Stimulated activated CD8-positive, alpha-beta memory T cell treated with anti-CD3 and anti-CD28 coated beads, Interleukin-15, amount 100 ng/mL, for 48 hours (primary cell): ENCODE measurements at regions not wholly inside any gene's neighbourhood (a gene's known extent, or its start where the extent isn't known, plus 50 kb on each side); places are given as distances from the start of the nearest gene placed in this dataset.

Experiments
- DNase-seq, 2 donors: peaks; one replicate each; pipeline ENCODE4 v3.0.0-alpha.2; 2020; ENCODE audit warnings: low read depth in 2 of 2

DNA sequence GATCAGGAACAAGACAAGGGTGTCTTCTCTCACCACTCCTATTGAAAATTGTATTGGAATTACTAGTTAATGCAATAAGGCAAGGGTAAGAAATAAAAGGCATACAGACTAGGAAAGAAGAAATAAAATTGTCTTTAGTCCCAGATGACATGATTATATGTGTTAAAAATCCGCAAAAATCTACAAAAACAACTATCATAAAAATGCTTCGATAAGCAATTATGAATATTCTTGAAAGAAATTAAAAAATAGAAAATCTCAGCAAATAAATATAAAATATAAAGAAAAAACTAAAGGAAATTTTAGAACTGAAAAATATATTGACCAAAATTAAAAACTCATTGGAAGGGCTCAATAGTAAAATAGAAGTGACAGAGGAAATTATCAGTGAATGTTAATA, 243.3 kb downstream of the ZNF674 start:
- DNase-seq: no peak

DNA sequence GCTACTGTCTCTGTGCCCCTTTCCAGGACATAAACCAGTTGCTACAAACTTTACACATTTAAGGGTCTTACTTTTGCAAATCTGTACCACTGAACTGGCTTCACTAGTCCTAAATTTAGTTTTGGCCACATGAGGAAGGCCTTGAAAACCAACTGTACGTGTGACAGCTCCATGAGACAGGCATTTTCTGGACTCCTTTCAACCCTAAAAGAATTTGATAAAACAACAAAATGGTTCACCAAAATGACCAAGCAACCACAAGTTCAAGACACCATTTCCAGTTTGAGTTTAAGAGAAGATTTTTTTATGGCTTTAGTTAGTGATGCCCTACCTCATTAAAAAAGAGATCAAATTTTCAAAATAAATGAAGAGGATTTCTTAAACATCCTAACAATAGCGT, 246.4 kb downstream of the ZNF674 start:
- DNase-seq: no peak

DNA sequence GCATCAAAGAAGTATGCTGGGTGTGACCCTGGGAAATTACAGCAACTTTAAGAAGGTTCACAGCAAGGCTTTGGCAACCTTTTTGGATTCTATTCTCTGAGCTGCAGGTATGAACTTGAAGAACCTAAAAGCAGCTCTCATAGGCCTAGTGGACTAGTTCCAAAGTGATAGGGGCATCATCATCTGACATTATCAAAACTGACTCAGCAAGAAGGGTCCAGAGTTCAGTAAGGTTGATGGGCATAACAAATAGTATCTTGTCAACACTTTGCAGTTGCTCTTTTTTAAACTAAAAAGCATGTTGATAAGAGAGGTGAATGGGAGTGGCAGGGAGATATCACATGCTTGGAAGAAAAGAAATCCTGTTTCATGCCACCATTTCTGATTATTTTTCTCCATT, 249.3 kb downstream of the ZNF674 start:
- no peak for DNase-seq

DNA sequence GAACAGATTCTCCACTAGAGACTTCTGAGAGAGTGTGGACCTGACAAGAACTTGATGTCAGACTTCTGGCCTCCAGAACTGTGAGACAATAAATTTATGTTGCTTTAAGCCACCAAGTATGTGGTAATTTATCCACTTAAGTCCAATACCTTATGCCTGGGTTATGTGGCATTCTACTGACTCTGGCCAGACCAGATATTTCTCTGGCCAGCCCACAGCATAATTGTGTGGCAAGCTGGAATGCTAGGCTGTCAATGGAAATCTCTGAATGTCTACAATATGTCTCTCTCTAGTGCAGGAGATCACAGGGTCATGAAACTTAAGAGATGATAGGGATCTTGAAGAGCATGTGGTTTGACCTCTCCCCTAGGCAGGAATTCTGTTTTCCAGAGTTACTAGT, 251.0 kb downstream of the ZNF674 start:
- no peak for DNase-seq

DNA sequence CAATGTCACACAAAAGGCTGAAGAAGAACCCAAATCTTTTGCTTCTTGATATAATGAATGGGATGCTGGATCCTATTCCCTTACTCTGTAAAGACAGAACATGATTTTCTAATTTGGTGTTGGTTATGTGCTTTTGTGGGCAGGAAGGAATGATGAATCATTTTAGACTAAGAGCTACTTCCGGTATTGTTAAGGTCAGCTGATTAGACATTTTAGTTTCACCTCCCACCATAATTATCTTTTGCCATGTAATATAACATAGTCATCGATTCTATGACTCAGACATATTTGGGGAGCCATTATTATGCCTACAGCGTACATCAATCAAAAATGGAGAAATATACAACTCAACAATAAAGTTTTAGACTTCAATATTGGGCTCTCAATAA, 265.3 kb downstream of the ZNF674 start:
- DNase-seq: no peak

DNA sequence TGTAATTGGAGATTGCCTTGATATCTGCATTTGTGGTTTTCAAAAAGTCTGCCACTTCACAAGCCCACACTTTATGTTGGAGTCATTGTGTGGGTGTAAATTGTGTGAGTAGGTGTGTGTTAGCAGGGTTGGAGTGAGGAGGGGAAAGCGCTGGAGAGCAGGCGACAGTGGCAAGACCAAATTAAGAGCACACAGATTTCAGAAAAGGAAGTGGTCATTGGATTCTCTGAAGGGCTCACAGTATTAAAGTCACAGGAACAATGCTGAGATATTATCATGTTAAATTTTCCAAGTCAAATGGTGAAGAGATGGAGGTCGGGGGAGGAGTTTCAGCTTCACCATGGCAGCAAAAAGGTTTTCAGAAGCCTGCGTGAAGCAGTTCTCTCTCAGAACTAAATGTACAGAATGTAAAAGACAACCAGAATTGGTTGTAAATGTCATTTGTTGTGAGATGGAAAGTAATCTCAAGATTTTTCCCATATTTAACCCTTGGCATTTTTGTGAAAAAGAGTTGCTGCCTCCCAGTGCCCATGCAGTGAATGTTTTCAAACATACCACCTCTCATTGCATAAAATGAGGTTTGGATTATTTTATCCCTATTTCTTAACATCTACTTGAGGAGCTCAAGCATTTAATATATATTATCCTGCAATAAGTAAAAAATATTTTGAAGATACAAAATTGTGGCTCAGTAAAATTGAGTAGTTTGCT, 265.9 kb downstream of the ZNF674 start:
- no peak for DNase-seq

DNA sequence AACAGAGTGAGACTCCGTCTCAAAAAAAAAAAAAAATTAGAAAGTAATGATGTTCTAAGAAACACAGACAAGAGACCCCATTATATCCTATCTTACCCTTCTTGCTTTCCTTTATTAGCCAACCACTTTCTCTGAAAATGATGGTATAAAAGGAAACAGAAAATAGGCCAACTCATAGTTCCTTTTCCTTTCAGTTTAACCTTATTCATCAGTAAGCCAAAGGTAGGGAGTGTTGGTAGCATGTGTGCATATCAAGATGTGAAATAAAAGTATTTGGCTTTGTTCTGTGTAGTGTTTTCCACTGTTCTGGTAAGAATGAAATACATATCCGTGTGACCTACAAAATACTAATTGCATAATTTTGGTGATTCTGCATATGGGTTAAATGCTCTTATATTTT, 266.6 kb downstream of the ZNF674 start:
- DNase-seq: no peak

DNA sequence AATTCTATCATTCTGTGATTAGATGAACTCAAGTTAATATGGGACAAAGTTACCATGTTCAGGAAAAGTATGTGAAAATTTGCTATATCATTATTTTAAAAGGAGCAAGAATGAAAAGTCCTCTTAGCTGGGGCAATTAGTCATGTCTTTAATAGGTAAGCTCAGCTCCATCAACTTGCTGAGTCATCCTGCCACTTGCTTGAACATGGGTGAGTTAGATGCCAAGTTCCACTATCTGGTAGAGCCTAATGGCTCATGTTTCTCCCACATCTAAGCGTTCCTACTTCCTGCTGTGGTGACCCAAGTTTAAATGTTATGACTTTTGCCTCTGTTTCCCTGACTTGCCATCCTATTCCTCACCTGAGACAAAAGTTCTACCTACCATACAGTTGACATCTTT, 276.8 kb downstream of the ZNF674 start:
- no peak for DNase-seq

DNA sequence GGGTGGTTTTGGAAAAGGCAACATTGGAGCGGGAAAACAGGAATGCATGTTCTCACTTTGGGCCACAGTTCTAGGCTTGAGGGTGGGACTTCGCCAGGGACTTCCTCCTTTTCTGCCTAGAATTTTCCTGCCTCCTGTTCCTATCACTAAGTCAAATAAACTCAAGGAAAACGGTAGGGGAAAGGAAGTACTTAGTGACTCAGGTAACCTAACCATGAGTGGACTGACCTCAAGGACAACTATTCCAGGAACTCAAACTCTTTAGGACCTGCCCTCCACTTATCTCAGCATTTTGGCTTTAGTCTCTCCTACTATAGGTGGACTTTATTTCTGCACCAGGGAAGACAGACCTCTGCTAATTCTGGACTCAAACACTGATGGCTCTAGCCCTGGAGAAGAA, 281.7 kb downstream of the ZNF674 start:
- DNase-seq: no peak

DNA sequence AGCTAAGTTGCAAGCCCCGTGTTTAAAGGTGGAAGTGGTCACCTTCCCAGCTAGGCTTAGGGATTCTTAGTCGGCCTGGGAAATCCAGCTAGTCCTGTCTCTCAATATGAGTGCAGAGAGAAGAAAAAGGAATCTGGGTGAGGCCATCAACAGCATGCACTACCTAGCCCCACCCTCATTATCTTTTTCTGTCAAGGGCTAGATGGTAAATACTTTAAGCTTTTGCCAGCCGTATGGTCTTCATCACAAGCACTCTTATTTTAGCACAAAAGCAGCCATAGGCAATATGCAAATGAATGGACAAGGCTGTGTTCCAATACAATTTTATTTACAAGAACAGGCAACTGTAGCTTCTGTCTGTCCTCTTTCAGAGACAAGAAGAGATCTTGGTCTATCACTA, 282.9 kb downstream of the ZNF674 start:
- no peak for DNase-seq

DNA sequence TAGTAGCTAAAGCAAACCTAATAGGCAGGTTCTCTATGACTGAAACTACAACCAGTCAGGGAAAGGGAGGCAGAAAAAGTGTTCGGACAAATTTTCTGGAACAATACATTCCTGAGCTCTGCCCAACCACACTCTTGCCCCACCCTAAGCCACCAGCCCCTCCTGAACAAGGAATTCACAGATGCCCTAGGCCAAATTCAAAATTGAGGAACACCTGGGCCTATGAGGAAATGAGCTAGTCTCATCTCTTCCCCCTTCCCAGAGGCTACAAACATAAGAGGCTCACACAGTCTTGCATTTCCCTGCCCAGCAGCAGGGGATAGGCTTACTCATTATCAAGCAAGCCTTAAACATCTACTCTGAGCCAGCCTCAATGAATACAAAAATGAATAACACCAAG, 284.7 kb downstream of the ZNF674 start:
- no peak for DNase-seq

DNA sequence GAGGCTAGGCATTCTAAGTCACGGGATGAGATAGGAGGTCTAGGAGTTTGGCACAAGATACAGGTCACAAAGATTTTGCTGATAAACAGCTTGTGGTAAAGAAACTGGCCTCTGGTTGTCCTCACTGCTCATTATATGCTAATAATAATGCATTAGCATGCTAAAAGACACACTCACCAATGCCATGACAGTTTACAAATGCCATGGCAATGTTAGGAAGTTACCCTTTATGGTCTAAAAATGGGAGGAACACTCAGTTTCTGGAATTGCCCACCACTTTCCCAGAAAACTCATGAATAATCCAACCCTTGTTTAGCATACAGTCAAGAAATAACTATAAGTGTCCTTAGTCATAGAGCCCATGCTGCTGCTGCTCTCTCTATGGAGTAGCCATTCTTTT, 286.9 kb downstream of the ZNF674 start:
- no peak for DNase-seq

DNA sequence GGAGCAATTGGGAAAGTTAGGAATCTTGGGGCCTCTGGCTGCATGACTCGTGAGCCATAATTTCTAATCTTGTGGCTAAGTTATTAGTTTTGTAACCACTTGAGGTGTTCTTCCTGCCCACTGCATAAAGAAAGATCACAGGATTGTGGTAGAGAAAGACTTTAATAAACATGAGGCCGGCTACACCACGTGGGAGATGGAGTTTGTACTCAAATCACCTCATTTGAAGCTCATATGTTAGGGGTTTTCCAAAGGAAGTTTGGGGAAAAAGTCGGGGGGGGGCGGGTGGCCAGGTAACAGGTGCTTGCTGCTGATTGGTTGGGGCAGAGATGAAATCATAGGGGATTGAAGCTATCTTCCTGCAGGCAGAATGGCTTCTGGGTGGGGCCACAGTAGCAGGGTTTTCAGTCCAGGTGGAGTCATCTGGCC, 287.8 kb downstream of the ZNF674 start:
- DNase-seq: no peak

DNA sequence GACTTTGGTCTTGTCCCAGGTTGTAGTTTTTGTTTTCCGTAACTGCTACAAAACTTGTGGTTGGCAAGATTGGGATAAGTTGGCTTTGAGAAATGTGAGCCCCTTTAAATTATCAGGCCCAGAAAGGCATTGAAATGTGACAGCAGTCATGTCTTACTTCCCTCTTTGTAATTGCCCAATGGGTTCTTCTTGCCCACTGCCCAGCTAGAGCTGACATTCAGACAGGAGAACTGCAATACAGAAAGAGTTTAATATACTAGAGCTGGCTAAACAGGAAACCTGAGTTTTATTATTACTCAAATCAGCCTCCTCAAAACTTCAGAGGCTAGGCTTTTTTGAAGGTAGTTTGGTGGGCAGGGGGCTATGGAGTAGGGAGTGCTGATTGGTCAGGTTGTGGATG, 288.3 kb downstream of the ZNF674 start:
- DNase-seq: no peak

DNA sequence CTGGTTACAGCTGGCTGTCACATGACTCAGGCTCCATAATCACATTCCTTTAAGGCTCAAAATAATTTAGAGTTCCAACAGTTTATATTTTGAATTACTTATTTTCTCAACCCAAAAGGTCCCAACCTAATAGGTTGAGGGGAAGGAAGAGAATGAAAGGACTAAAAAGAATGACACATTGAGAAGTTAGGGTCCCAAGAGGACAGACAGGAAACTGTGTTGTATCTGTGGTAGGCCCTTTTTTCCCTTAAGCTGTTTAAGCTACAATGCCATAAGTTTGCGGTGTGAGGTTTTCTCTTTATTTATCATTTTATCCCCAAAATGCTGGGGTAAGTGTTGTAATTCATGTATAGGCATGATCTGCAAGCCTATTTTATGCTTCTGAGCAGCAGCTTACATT, 290.2 kb downstream of the ZNF674 start:
- DNase-seq: no peak

DNA sequence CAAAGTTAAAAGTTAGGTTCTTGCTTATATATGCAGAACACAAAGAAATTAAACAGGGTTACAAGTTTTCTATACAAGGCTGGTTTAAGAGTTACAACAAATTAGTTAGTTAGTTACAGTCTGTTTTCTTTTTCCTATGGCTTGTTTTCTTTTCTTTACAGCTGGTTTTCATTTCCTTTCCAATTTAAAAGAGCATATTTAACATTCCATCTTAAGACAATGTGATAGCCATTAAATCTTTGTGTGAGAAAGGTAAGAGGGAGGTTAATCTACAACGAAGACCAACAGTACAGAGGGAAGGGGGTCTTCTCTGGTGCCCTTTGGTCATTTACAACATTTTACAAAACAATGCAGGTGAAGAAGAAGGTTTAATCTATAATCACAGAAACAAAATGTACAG, 290.6 kb downstream of the ZNF674 start:
- DNase-seq: no peak

DNA sequence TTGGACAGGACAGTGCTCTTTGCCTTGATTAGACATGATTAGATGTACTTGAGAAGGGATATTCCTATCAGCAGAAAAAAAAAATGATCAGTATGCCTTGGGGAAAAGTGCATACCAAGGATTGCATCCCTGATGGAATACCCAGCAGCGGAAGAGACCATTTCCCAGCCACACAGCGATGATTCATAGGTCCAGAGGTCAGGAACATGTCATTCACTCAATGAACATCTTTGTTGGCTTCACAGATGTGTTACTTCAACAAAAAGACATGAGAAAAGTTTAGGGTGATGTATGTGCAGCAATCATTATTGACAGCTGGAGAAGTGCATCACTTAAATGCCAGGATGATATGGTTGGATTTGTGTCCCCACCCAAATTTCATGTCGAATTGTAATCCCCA, 293.5 kb downstream of the ZNF674 start:
- no peak for DNase-seq

DNA sequence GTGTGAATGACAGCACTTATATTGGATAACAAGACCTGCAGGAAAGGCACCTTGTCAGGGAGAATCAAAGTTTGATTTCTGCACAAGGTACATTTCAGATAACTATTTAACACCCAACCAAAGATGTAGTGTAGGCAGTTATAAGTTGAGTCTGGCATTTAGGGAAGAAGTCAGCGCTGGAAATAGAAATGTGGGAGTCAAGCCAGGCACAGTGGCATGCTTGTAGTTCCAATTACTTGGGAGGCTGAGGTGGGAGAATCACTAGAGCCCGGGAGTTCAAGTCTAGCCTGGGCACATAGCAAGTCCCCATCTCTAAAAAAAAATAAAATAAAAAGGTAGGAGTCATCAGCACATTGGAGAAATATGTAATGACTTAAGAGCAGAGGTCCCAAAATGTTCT, 295.1 kb downstream of the ZNF674 start:
- DNase-seq: no peak

DNA sequence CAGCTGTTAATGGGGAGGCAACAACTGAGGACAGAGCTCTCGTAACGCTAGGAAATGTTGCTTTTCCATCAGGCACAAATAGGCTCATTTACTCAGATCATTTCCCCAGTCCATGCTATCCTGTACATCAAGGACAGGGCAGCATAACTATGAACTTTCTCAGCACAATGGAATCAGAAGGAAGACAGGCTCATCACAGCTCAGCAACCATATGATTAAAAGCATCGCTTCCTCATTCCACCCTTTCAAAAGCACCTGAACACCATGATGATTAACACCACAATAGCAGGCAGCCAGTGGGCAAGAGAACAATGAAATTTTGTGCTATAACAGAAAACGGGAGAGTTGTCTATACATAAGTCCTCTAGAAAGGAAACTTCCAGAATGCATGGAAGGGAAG, 297.8 kb downstream of the ZNF674 start:
- DNase-seq: no peak

DNA sequence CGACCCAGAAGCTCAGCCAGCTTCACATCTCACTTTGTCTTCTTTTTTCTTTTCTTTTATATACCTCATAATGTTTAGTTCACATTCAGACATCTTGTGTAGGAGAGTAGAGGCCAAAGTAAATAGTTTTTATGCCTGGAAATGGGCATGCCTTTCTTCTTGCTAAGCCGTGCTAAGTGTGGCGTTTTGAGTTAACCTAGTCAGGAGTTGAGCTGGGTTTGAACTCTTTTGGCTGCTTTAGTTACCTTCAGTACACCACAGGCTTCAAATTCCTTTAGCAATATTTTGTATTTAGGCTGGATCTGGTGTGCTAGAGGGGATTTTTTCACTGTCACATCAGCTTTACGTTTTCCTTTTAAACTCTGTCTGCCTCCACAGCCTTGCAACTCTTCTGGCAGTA, 300.8 kb downstream of the ZNF674 start:
- no peak for DNase-seq

DNA sequence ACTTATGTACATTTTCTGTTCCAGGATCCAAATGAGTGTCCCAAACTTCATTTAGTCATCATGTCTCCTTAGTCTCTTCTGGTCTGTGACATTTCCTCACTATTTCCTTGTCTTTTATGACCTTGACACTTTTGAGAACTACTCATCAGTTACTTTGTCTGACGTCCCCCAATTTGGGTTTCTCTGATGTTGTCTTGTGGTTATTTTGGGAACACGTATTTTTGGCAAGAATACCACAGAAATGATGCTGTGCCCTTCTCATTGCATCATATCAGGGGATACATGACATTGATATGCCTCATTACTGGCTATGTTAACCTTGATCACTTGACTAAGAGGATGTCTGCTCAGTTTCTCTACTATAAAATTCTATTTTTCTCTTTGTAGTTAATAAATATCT, 308.8 kb downstream of the ZNF674 start:
- no peak for DNase-seq

DNA sequence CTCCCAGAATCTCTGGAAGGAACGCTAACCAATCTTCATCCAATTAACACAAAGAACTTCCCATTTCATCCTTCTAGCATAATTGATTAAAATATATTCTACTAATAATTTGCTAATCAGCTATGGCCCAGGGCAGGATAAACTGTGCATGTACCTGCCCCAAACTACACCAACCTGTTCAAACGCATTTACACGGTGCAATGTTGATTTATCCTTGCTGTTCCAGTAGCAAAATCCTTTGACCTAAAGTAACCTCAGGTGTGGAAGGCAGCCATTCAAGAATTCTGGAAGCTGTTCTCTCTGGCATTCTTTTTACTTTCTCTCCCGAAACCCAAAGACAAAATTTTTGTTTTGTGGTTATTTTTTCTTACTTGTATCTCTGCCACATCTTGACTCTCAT, 309.4 kb downstream of the ZNF674 start:
- DNase-seq: no peak

DNA sequence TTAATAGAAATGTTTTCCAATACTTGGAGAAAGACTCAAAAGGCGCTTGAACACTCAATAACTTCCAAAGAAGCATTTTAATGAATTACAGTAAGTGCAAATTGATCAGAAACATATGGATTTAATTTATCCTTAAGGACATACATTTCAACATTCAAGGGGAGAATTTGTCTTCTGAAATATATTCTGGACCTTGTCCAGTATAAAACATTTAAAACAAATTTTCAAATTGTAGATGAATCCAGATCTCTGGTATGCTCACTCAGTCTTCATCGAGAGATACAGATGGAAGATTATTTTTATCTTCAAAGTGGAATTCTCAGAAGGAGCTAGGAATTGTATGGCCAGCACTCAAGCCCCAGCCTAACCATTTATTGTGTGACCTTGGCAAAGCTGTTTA, 310.4 kb downstream of the ZNF674 start:
- DNase-seq: no peak

DNA sequence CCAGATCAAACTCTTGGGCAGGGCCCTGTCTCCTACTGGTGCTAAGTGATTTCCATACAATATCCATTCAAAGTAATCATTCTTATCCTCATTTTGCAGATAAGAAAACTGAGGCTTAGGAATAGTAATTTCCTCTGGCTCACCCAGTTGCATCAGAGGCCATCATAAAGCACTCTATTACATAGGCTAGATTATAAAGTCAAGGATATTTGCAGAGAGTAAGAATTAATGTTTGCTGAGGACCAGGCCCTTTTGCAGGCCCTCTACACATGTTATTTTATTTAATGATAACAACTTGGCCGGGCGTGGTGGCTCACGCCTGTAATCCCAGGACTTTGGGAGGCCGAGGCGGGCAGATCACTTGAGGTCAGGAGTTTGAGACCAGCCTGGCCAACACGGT, 316.8 kb downstream of the ZNF674 start:
- DNase-seq: no peak

DNA sequence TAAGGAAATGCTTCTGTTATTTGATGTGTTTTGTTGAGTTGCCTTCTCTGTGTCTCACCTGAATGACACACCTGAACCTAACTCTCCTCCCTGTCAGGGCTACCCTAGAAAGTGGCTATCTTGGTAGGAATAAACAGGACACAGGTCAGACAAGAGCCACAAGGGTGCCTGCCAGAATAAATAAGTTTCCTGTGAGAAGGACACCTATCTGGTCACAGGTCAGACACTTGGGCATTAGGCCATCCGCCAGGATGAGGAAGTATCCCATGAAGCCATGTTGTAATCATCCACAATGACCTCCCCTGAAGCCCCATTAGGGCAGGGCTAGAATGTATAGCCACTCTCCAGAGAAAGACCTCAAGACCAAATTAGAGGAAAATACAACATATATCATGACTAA, 318.8 kb downstream of the ZNF674 start:
- DNase-seq: no peak
